HL-60 (cell line): ENCODE measurements at regions not wholly inside any gene's neighbourhood (a gene's known extent, or its start where the extent isn't known, plus 50 kb on each side); places are given as distances from the start of the nearest gene placed in this dataset.

ENCODE experiments used
- CTCF ChIP-seq: IDR thresholded peaks from one replicate; pipeline ENCODE4 v1.5.1; 2011; ENCODE audit warnings: low read length, control low read depth, inconsistent platforms; ENCODE audit not compliant: insufficient read depth
- GABPA ChIP-seq: IDR thresholded peaks from 2 replicates; pipeline ENCODE4 v1.6.1; 2012; ENCODE audit warnings: low read depth
- POLR2AphosphoS5 ChIP-seq: IDR thresholded peaks from 2 replicates; pipeline ENCODE4 v1.6.1; 2012; ENCODE audit warnings: low read depth
- REST ChIP-seq: IDR thresholded peaks from 2 replicates; pipeline ENCODE4 v1.6.1; 2012; ENCODE audit warnings: low read depth; ENCODE audit not compliant: insufficient replicate concordance
- SPI1 ChIP-seq: IDR thresholded peaks from 2 replicates; pipeline ENCODE4 v1.6.1; 2012; ENCODE audit warnings: low read depth, mild to moderate bottlenecking, borderline replicate concordance

- TF ChIP-seq CTCF (no peak), SPI1 (no peak), POLR2AphosphoS5 (no peak), GABPA (no peak), REST (no peak)
Measured at GRCh38 chr2:217671871-217672270, 330.9 kb downstream of the TNS1 start.
